ENCODE measurements at regions not wholly inside any gene's neighbourhood (a gene's known extent, or its start where the extent isn't known, plus 50 kb on each side); places are given as distances from the start of the nearest gene placed in this dataset.
"Not testable (repeated sequence)": the region's sequence is repeated elsewhere in the genome, so short reads cannot be mapped to it uniquely, and the experiment has no call there.

GRCh38 chr3:5707794-5708193, 520.3 kb downstream of the EDEM1 start:
- DNase-seq: no peak

- no peak for DNase-seq
Observed at GRCh38 chr3:5709714-5710113, 522.2 kb downstream of the EDEM1 start.

- DNase-seq: no peak
Observed at GRCh38 chr3:5710718-5711117, 523.2 kb downstream of the EDEM1 start.

GRCh38 chr3:5717254-5717653, 529.7 kb downstream of the EDEM1 start:
- no peak for DNase-seq

- not testable (repeated sequence) for DNase-seq
Observed at GRCh38 chr3:5719668-5720067, 532.2 kb downstream of the EDEM1 start.

- no peak for DNase-seq
Observed at GRCh38 chr3:5725801-5726200, 538.3 kb downstream of the EDEM1 start.

GRCh38 chr3:5726621-5727020, 539.1 kb downstream of the EDEM1 start:
- DNase-seq: no peak

- no peak for DNase-seq
Observed at GRCh38 chr3:5727743-5728484, 540.4 kb downstream of the EDEM1 start.

- no peak for DNase-seq
Observed at GRCh38 chr3:5729852-5730251, 542.3 kb downstream of the EDEM1 start.

GRCh38 chr3:5731100-5731499, 543.6 kb downstream of the EDEM1 start:
- DNase-seq: no peak

GRCh38 chr3:5732081-5732480, 544.6 kb downstream of the EDEM1 start:
- DNase-seq: no peak

GRCh38 chr3:5733995-5734394, 546.5 kb downstream of the EDEM1 start:
- DNase-seq: no peak

- DNase-seq: no peak
Observed at GRCh38 chr3:5735896-5736295, 548.4 kb downstream of the EDEM1 start.

GRCh38 chr3:5739299-5739935, 551.9 kb downstream of the EDEM1 start:
- no peak for DNase-seq

- no peak for DNase-seq
Observed at GRCh38 chr3:5739949-5740348, 552.4 kb downstream of the EDEM1 start.

- no peak for DNase-seq
Observed at GRCh38 chr3:5741017-5741416, 553.5 kb downstream of the EDEM1 start.

- DNase-seq: no peak
Observed at GRCh38 chr3:5750091-5750490, 562.6 kb downstream of the EDEM1 start.

GRCh38 chr3:5750874-5751640, 563.5 kb downstream of the EDEM1 start:
- DNase-seq: no peak

- no peak for DNase-seq
Observed at GRCh38 chr3:5754602-5755001, 567.1 kb downstream of the EDEM1 start.

- DNase-seq: no peak
Observed at GRCh38 chr3:5756443-5756842, 568.9 kb downstream of the EDEM1 start.

- no peak for DNase-seq
Observed at GRCh38 chr3:5757213-5757804, 569.8 kb downstream of the EDEM1 start.

- no peak for DNase-seq
Observed at GRCh38 chr3:5758699-5759098, 571.2 kb downstream of the EDEM1 start.

- no peak for DNase-seq
Observed at GRCh38 chr3:5762506-5762905, 575.0 kb downstream of the EDEM1 start.

- DNase-seq: no peak
Observed at GRCh38 chr3:5766848-5767247, 579.3 kb downstream of the EDEM1 start.

All from midbrain (tissue), 1 donor.